LNCAP (cell line): ENCODE measurements at regions not wholly inside any gene's neighbourhood (a gene's known extent, or its start where the extent isn't known, plus 50 kb on each side); places are given as distances from the start of the nearest gene placed in this dataset.

Source experiments
- CTCF ChIP-seq: fragments of 450-650 bp; IDR thresholded peaks from 2 replicates; pipeline ENCODE4 v1.5.1; 2017; ENCODE audit warnings: mild to moderate bottlenecking

GRCh38 chr3:69488026-69488425, 102.1 kb upstream of the FRMD4B start:
- no peak for TF ChIP-seq CTCF

GRCh38 chr3:69485489-69485888, 99.6 kb upstream of the FRMD4B start:
- no peak for TF ChIP-seq CTCF

- no peak for TF ChIP-seq CTCF
Measured at GRCh38 chr3:69484507-69485393, 98.9 kb upstream of the FRMD4B start.

- no peak for TF ChIP-seq CTCF
Measured at GRCh38 chr3:69483449-69483848, 97.6 kb upstream of the FRMD4B start.

- no peak for TF ChIP-seq CTCF
Measured at GRCh38 chr3:69474186-69474585, 88.3 kb upstream of the FRMD4B start.

GRCh38 chr3:69472093-69472492, 86.2 kb upstream of the FRMD4B start:
- TF ChIP-seq CTCF: no peak

- TF ChIP-seq CTCF: no peak
Measured at GRCh38 chr3:69463531-69463930, 77.6 kb upstream of the FRMD4B start.

GRCh38 chr3:69462826-69463100, 76.9 kb upstream of the FRMD4B start:
- no peak for TF ChIP-seq CTCF
